OCI-M2 (cell line): ENCODE measurements at regions not wholly inside any gene's neighbourhood (a gene's known extent, or its start where the extent isn't known, plus 50 kb on each side); places are given as distances from the start of the nearest gene placed in this dataset.
"Not testable (repeated sequence)": the region's sequence is repeated elsewhere in the genome, so short reads cannot be mapped to it uniquely, and the experiment has no call there.

Experiments used
- DNase-seq: peaks from one replicate; lab custom pipeline; 2025; ENCODE audit not compliant: unreplicated experiment; lab: John Stamatoyannopoulos, UW

- no peak for DNase-seq
Observed at GRCh38 chr18:46226461-46226860, 122.3 kb downstream of the HAUS1 start.

GRCh38 chr18:46229641-46230040 is 125.5 kb downstream of the HAUS1 start:
- not testable (repeated sequence) for DNase-seq

- DNase-seq, result no peak
Observed at GRCh38 chr18:46236156-46236555, 132.0 kb downstream of the HAUS1 start.

GRCh38 chr18:46237891-46238290 is 133.7 kb downstream of the HAUS1 start:
- no peak for DNase-seq

GRCh38 chr18:46239549-46239948 is 135.4 kb downstream of the HAUS1 start:
- no peak for DNase-seq

GRCh38 chr18:46239998-46240397 is 135.8 kb downstream of the HAUS1 start:
- no peak for DNase-seq

- not testable (repeated sequence) for DNase-seq
Observed at GRCh38 chr18:46241393-46241792, 137.2 kb downstream of the HAUS1 start.

GRCh38 chr18:46242183-46242582 is 138.0 kb downstream of the HAUS1 start:
- DNase-seq, result no peak

GRCh38 chr18:46243095-46243494 is 138.9 kb downstream of the HAUS1 start:
- DNase-seq, result no peak

- DNase-seq, result no peak
Observed at GRCh38 chr18:46243673-46244072, 139.5 kb downstream of the HAUS1 start.

- DNase-seq, result no peak
Observed at GRCh38 chr18:46246101-46246500, 141.9 kb downstream of the HAUS1 start.

GRCh38 chr18:46247942-46248341 is 143.8 kb downstream of the HAUS1 start:
- DNase-seq, result no peak

GRCh38 chr18:46250084-46250811 is 146.1 kb downstream of the HAUS1 start:
- no peak for DNase-seq

GRCh38 chr18:46250812-46251173 is 146.6 kb downstream of the HAUS1 start:
- DNase-seq, result no peak

- DNase-seq, result no peak
Observed at GRCh38 chr18:46252759-46253158, 148.6 kb downstream of the HAUS1 start.

- DNase-seq, result no peak
Observed at GRCh38 chr18:46253498-46253897, 149.3 kb downstream of the HAUS1 start.

GRCh38 chr18:46256078-46256477 is 151.9 kb downstream of the HAUS1 start:
- DNase-seq, result no peak

GRCh38 chr18:46257366-46257765 is 153.2 kb downstream of the HAUS1 start:
- no peak for DNase-seq

- no peak for DNase-seq
Observed at GRCh38 chr18:46260016-46260878, 156.1 kb downstream of the HAUS1 start.

- no peak for DNase-seq
Observed at GRCh38 chr18:46260879-46261143, 156.6 kb downstream of the HAUS1 start.

- DNase-seq, result no peak
Observed at GRCh38 chr18:46261799-46262198, 157.6 kb downstream of the HAUS1 start.

- DNase-seq, result no peak
Observed at GRCh38 chr18:46262856-46263255, 158.7 kb downstream of the HAUS1 start.

- DNase-seq, result no peak
Observed at GRCh38 chr18:46264255-46264654, 160.1 kb downstream of the HAUS1 start.
